NOMO-1 treated with dmso at 0.1 percent for 144 hours (cell line): ENCODE measurements at regions not wholly inside any gene's neighbourhood (a gene's known extent, or its start where the extent isn't known, plus 50 kb on each side); places are given as distances from the start of the nearest gene placed in this dataset.

ENCODE experiments used
- DNase-seq: peaks from one replicate; lab custom pipeline; 2025; ENCODE audit not compliant: unreplicated experiment; lab: John Stamatoyannopoulos, UW

DNA sequence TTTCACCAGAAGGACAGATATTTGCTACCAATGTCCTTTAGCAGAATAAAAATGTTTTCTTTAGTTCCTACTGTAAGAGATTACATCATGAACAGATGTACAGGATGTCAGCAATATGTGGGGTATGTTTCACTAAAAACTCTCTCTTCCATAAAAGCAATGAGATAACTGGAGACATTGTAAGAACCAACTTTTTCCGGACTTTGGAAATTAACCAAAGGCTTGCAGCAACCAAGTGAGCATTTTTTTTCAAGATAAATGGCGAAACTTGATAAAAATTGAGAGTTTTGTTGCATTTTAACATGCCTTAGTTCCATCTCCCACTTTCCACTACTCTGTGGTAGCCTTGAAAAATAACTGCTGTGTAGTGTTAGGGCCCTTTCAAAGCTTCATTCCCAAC, 429.8 kb upstream of the CDH2 start:
- no peak for DNase-seq

DNA sequence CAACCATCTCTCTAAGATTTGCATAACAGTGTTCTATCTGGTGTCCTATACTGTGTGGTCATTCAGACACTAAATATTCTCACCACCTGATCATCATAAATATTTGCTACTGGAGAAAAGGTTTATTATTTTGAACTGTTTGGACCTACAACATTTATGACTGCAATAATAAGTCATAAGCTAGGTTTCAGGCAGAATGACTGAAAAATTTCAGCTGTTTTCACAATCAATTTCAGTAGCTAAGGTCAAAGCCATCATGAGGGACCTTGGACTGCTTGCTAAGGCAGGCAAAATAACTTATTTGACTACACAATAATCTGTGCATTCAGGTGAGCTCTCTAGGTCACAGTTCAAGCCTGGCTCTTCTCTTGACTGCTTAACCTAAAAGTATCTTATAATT, 425.5 kb upstream of the CDH2 start:
- no peak for DNase-seq

DNA sequence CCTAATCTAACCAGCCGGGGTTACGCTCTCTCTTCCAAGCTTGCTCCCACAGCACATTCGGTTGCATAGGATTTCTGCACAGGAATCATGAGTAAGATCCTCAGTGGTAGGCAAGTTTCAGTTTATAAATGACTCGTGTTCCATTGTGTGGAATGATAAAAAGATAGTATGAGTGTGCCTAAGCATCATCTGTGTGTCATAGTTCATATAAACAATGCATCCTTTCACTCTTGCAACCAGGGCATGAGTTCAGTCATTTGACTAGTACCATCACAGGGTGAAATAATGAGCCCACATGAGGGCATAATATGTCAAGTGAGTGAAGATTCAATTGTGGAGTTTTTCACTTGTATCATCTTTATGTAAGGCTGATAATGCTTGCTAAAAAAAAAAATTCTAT, 417.1 kb upstream of the CDH2 start:
- DNase-seq = no peak

DNA sequence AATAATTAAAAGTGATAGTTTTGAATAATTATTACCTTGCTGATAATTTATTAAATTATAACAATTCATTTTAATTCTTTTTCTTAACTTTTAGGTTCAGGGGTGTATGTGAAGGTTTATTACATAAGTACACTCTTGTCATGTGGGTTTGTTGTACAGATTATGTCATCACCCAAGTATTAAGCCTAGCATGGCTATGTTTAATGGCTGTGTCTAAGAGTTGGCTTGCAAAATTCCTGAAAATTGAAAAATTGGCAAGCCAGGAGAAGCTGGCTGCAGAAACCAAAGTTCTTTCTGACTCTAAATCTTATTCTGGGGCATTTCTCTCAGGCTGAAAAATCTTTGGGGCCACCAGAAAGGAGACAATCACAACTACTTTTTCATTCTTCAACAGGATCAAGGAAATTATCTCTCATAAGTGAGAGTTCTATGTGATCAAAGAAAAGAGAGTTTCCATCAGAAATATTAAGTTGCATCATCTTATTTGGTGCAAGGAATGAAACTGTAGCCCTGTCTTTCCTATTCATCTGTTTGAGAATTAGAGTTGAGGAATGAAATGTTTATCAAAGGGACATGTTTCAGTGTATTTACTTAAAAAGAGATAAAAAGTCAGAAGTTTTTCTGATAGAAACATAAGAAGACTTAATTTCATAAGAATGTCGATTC, 412.1 kb upstream of the CDH2 start:
- DNase-seq = no peak

DNA sequence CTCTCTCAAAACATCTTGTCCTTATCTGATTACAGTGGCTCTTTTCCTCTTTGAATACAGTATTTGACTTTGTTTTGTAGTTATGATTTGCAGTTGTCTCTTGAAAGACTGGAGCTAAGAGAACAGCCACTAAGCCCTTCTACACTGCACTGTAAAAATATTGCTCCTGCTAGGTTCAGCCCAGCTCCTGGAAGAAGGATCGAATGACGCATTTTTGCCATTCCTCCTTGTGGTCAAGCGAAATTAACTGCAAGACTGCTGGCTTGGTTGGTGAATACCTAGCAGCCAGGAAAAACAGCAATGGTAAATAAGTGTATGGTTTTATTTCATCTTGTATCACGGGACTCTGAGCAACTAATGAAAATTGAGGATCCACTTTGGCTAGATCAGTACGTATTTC, 407.8 kb upstream of the CDH2 start:
- no peak for DNase-seq

DNA sequence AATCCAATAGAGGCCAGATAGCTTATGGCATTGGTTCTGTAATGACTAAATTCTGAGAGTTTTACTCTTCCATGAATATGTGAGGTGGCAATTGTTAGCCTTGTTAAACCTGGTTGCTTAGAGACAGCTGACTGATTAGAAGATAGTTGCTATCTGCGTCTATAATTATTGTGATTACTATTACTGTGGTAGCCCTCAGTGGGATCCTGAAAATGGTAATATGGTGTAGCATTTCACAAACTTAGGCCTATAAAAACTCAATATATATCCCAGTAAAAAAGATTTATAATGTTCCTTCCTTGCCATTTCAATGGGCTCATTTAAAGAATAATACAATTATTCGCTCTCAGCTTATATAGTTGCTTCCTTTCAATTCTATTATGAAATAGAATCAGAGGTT, 405.8 kb upstream of the CDH2 start:
- no peak for DNase-seq

DNA sequence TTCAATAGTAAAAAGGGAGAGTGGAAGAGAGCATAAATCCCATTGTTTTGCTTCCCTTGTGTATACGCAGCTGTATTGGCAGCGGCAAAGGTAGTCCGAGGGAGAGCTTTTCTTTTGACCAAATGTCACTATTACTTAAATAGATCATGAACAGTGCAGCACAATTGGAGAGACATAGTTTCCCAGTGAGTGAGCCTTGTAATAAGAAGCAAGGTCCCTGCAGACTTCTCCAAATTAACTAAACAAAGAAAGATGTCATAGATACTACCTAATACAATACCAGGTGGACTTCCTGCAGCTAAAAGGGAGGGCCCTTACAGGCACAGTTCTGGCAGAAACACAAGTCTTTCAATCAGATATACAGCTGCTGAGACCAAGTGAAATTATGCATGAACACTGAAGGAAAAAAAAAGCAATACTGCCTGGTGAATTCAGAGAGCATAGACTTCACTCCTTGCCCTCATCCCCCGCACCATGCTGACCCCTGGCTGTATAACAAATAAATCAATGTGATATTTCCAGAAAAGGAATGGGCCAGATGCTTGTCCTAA, 404.7 kb upstream of the CDH2 start:
- no peak for DNase-seq

DNA sequence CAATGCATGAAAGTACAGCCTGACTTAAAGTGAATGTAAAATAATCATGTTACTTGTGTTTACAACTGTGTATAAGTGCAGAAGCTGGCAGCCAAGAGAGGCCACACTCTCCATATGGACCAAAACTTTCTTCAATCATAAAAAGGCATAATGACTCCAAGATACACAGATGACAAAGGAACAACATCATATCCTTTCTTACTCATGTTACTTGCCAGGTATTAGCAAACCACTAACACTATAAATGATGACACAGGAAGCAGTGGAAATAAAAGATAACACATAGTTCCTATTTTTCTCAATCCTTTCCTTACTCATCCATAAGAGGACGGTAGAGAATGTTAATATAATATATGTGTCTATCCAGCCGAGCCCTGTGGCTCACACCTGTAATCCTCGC, 400.0 kb upstream of the CDH2 start:
- no peak for DNase-seq

DNA sequence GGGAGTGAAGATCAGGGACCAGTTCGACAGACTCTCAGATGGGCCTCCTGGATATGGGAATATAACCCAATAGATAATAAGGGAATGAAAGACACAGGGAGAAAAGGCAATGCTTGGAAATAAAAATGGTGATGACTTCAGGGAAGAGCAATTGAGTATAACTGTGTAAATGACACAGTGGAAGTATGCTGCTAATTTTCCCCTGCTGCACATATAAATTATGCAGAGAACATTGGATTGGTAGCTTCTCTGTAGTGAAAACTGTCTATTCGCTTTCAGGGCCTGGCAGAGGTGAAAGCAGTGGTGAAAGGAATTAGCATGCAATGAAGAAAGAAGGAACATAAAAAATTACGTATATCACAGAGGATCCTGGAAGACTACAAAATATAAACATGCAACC, 398.2 kb upstream of the CDH2 start:
- no peak for DNase-seq

DNA sequence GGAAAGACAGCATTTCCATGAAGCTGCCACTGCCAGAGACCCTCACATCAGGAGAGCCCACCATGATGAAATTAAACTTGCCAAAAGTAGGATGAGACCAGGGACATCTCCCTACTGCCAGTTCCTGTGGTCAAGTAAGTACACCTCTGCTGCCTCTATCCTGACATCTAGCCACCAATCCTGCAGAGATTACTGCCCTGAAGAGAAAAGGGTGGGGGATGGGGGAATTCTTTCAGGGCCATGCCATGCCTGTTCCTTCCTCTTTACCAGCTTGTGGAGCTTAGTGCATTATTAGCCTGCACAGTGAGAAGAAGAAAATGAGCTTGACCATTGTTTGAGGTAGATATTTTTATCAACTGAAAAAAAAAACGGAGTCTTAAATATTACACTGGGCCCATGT, 397.2 kb upstream of the CDH2 start:
- DNase-seq = no peak

DNA sequence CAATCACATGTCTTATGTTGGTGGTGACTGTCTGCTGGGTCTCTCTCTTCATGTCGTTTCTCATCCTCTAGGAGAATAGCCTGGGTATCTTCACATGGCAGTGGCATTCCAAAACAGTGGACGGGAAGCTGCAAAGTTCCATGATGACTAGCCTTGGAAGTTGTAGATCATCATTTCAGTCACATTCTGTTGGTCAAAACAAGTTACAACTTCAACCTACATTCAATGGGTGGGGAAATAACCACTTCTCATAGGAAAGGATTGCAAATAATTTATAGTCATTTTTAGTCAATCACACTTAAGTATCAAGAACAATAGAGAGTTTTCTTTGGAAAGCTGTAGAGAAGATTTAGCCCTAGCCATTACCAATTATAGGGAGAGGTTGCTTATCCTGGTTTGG, 395.0 kb upstream of the CDH2 start:
- no peak for DNase-seq

DNA sequence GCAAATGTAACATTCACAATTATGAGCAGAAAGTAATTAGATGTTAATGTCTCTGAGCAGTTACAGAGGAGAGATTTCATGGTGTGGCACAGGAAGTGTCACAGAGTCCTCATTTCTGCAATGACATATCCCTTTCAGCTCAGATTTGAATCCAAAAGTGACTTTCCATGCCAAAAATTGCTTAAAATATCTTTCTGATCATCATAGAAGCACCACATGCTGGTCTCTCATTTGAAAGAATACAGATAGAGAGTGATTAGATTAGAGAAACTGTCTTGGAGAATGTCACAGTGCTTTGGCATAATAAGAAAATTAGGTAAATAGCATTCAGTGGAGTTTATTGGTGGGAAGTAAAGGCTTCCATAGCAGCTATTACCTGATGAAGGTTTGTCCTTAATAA, 383.4 kb upstream of the CDH2 start:
- no peak for DNase-seq

DNA sequence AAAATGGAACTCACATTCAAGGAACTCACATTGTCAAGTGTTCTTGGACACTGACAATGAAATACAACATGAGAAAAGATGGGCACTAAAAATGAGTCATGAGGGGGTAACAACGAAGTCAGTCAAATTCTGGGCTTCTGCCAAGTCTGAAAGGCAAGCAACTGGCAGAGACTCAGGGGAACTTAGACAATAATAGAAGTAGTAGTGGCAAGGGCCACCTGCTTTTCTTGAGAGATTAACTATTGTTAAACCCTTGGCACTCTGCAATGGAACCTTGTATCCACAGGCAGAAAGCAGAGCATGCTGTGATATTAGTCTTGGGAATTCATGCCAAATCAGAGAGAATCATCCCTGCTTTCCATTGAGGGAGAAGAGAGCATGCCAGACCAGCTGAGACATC, 382.6 kb upstream of the CDH2 start:
- DNase-seq = no peak

DNA sequence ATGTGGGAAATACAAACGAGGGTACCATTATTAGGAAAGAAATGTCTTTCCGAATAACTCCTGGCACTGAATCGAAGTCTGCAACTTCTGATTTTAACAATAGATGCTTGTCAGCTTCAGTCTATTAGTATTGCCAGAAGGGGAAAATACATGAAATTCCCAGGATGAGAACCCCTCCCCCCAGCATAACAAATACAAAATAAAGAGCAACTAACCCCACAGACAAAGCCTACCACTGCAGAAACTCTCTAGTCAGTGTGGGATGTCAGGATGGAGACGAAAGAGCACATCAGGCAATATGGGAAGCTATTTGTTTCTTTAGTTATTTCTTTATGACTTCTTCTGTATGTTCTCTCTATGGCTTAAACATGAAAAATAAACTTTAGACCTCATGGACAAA, 365.0 kb upstream of the CDH2 start:
- no peak for DNase-seq

DNA sequence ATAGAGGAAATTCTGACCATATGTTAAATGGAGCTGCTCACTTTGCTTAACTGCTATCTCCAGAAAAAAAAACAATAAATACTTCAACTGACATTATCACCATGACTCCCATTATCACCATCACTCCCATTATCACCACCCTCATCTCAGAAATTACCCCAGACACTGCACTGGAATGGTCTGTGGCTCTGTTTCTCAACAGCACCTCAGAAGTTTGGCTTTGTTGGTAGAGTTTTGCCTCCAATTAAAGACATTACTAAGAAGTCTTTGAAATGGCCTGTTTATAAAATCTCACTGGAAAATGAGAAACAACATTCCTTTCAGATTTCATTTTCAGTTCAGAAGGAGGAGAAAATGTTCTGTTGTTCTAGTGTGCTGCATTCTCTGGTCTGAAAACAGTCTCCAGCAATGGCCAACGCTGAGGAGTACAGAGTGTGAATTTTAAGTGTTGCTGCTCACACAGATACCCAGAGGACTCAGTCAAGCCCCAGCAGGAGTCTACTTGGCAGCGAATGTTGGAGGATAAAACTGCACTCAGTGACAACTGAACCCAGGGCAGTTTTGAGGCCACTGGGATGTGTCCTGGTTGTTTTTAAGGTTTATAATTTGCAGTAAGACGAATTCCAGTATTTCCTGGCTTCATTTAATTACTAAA, 364.5 kb upstream of the CDH2 start:
- DNase-seq = no peak

DNA sequence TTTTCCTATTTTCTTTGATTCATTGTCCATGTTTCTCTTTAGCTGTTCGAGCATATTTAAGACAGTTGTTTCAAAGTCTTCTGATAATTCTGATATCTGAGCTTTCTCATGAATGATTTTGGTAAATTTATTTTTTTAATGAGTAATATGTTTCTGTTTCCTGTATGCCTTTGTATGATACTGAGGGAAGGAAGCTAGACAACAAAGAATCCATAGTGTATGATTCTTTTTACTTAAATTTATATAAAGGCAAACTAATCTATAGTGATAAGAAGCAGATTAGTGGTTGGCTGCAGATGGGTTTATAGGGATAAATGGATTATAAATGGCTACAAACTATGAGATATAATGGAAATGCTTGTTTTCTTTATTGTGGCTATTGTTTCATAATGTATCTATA, 352.7 kb upstream of the CDH2 start:
- DNase-seq = no peak

DNA sequence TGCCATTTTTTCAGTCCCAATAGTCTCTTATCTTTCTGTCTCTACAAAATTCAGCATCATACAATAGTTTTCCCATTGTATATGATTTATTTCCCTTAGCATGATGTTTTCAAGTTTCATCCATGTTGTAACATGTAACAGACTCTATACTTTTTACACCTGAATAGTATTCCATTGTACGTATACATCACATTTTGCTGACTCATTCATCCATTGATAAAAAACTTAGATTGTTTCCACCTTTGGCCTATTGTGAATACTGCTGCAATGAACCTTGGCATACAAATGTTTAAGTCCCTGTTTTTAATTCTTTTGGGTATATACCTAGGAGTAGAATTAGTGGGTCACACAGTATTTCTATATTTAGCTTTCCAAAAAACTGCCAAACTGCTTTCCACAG, 349.3 kb upstream of the CDH2 start:
- DNase-seq = no peak

DNA sequence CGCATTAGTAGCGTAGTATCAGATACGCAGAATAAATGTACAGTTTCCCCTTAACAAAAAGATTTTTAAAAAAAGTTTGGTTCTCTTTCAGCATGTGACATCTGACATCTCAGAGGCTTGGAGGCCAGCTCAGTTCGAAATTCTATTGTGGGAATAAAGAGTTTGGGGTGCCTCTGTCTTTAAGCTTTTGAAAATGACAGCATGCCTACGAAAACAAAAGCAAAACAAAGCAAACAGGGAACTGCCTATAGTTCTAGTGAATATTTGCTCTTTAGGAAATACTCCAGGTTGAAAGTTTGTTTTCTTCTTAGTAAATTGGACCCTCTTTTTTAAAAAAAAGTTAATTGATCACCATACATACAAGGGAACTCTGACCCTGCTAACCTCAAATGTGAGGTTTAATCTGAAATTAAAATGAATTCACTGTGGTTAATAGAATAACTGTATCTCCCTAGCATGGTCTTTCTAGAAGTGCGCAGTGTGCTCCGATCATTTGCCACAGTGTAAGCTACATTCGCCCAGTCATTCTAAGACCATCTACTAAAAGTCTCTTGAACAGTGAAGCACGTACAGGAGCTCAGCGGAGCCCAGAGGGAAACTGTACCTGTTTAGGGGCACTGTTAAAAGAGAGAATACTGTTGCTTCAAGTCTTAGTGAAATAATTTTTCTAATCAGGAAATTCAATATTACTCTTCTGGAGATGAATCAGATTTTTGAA, 347.0 kb upstream of the CDH2 start:
- no peak for DNase-seq

DNA sequence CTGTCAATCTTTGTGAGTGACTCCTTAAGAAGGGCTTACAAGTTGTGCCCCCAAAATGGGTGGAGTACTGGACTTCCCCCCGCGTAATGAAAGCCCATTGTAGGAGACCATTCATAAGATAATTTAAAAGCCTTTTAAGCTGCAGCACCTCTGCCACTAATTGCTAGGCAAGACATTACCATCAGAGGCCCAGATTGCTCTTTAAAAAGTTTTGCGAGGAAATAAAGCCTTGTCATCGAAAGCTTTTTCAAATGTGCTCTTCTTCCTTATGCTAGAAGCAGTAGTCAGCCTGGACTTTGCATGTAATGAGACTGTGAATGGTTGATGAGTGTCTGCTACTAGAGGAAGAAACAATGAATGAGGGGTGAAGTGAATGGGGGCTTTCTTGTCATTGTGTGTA, 345.3 kb upstream of the CDH2 start:
- DNase-seq = no peak

DNA sequence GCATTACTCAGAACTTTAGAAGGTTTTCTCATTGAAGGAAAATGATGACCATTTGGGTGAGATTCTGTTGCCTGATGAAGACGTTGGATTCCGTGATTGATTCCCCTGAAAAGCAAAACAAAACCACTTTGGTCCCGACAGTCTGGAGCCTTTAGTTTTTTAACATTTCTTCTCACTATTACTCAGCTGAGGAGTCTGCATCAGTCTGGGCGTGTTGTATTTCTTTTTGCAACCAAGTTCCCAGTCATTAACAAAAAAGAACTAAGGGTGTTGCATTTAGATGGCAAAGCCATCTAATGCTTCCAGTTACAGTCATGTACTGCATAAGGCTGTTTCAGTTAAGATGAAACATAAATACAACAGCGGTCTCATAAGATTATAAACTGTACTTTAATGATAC, 343.1 kb upstream of the CDH2 start:
- no peak for DNase-seq

DNA sequence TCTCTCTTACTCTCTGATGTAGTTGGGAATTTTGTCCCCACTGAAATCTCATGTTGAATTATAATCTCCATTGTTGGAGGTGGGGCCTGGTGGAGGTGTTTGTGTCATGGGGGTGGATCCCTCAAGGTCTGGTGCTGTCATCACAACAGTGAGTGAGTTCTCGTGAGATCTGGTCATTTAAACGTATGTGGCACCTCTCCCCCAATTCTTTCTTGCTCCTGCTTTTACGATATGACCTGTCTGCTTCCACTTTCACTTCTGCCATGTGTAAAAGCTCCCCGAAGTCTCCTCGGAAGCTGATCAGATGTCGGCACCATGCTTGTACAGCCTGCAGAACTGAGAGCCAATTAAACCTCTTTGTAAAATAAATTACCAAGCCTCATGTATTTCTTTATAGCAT, 337.8 kb upstream of the CDH2 start:
- DNase-seq = no peak

DNA sequence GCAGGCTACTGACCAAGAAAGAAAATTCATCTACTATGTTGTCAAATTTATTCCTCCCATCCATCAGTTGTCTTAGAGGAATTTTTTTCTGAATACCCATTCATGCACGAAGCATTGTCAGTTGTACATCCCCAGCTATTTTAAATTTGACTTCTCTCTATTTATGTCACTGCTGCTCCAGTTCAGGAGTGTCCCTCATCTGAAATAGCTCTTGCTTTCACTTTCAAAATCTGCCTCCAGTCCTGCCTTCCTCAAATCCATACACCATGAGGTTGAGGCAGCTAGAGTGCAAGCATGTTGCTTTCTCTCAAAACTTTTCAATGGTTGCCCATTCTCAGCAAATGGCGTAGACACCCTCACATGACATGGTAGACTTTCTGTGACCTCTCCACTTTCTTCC, 335.4 kb upstream of the CDH2 start:
- DNase-seq = no peak
